Adrenal gland (tissue), 9 donors: ENCODE measurements at regions not wholly inside any gene's neighbourhood (a gene's known extent, or its start where the extent isn't known, plus 50 kb on each side); places are given as distances from the start of the nearest gene placed in this dataset.

Experiments used
- DNase-seq, 7 donors: peaks; one replicate each; pipeline ENCODE4 v3.0.0-alpha.2; 2019 to 2020
- H3K27ac ChIP-seq, 5 donors: fragments of 200-600 bp; sonication (generic) in 4 of 5; 1 replicate in 3 of 5; 2 replicates in 2 of 5; pipeline versions ENCODE4 v1.5.1 to v1.8.0; 2016 to 2020; ENCODE audit warnings: mild to moderate bottlenecking in 1 of 5
- H3K27me3 ChIP-seq: fragments of 200-600 bp; 2 replicates; pipeline ENCODE4 v1.8.0; 2021
- H3K36me3 ChIP-seq, 2 donors: fragments of 200-600 bp; replicated peaks in 1 of 2; 1 replicate in 1 of 2; 2 replicates in 1 of 2; pipeline versions ENCODE4 v1.5.1 to v1.8.0; 2018 to 2022
- H3K4me1 ChIP-seq, 2 donors: fragments of 200-600 bp; replicated peaks in 1 of 2; 1 replicate in 1 of 2; 2 replicates in 1 of 2; pipeline versions ENCODE4 v1.5.1 to v1.8.0; 2018 to 2021
- H3K4me3 ChIP-seq, 4 donors: fragments of 200-600 bp; sonication (generic) in 3 of 4; one replicate each; pipeline ENCODE4 v1.5.1; 2016 to 2018
- H3K9me3 ChIP-seq, 3 donors: fragments of 200-600 bp; sonication (generic) in 1 of 3; replicated peaks in 1 of 3; 1 replicate in 2 of 3; 2 replicates in 1 of 3; pipeline versions ENCODE4 v1.5.1 to v1.8.0; 2016 to 2021
- POLR2A ChIP-seq, 2 donors: fragments of 450-650 bp; IDR thresholded peaks; one replicate each; pipeline ENCODE4 v1.6.1; 2017; ENCODE audit warnings: antibody characterized with exemption in 2 of 2, mild to moderate bottlenecking in 2 of 2, moderate library complexity in 1 of 2
- WGBS, 4 donors: extraction: QIAGEN DNeasy Blood & Tissue Kit in 2 of 4; methylation state at CpG; one replicate each; pipeline versions ENCODE4 v1.1.5 to v1.1.7; 2013 to 2017; 5-methylcytosine and 5-hydroxymethylcytosine counted together
- intact Hi-C, 2 donors: fragments of 100-400 bp; cut with DNase I; formaldehyde crosslinking; loops; one replicate each; pipeline versions ENCODE4 v1.14.1 to v1.15.0; 2022 to 2023
- TF ChIP-seq, protein P1 (sequence below), 6 experiments: fragments of 450-650 bp in 4 of 6; fragments of 200-600 bp in 2 of 6; sonication (generic) in 1 of 6; IDR thresholded peaks; 1 replicate in 5 of 6; 2 replicates in 1 of 6; pipeline versions ENCODE4 v1.5.1 to v1.8.0; 2016 to 2021; ENCODE audit warnings: antibody characterized with exemption in 6 of 6, mild to moderate bottlenecking in 2 of 6, moderate library complexity in 1 of 6
- donor health status: healthy with polysubstance abuse.
- donor health status: Bipolar disorder and iron deficiency.
- donor health status: DM: yes; HTN: yes; CAD: no.
- donor health status: DM: no; HTN: no; CAD: no.
- donor health status: DM: no; HTN: no; CAD: no.

DNA sequence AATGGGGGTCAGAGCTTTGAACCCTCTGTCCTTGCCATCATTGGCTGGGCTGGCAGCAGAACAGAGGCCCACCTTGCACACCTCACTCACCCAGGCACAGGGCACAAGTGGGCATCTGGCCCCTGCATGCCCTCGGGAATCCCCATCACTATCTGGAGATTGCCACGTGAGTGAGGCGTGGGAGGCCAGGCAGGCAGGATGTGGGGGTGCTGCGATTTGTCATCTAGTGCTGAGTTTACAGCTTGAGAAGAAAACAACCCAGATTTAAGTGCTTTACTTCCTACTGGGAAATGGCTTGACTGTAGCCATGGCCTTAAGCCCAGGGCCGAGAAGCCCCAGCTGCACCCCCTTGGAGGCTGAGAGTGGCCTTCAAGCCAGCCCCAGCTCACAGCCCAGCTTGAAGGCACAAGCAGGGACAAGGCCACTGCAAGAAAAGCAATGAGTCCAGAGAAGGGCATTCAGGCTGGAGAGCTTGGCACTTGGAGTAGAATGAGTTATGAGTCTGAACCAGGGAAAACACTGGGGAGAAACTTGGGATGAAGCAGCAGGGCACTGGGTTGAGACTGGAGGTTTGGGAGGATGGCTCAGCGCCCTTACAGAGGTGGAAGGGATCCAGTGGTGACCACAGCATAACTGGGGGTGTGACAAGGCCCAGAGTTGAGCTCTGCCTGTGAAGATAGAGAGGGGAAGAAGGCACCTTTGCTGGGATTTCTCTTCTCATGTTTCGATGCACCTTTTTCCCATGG lies 123.0 kb downstream of the CXCL12 start:
- no peaks in the 10 kb centered on the region for H3K27me3 ChIP-seq
- H3K4me3 ChIP-seq: no peak overlapping the region
- no peaks in the 10 kb centered on the region for H3K9me3 ChIP-seq
- H3K36me3 ChIP-seq: no peaks in the 10 kb centered on the region
- H3K4me1 ChIP-seq: no peaks in the 10 kb centered on the region
- no peak for TF ChIP-seq POLR2A (IDR thresholded peaks at IDR 0.05)
- TF ChIP-seq, protein P1, sequence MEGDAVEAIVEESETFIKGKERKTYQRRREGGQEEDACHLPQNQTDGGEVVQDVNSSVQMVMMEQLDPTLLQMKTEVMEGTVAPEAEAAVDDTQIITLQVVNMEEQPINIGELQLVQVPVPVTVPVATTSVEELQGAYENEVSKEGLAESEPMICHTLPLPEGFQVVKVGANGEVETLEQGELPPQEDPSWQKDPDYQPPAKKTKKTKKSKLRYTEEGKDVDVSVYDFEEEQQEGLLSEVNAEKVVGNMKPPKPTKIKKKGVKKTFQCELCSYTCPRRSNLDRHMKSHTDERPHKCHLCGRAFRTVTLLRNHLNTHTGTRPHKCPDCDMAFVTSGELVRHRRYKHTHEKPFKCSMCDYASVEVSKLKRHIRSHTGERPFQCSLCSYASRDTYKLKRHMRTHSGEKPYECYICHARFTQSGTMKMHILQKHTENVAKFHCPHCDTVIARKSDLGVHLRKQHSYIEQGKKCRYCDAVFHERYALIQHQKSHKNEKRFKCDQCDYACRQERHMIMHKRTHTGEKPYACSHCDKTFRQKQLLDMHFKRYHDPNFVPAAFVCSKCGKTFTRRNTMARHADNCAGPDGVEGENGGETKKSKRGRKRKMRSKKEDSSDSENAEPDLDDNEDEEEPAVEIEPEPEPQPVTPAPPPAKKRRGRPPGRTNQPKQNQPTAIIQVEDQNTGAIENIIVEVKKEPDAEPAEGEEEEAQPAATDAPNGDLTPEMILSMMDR (IDR thresholded peaks at IDR 0.05): no peak
- peak in 2 of 7 donors; percentile 7 to 25 for DNase-seq
- WGBS, 4 donors: 42 to 60% (median 50%) methylated on average over 7 of the region's 7 CpGs
- H3K27ac ChIP-seq: no peak overlapping the region
- intact Hi-C loops: no loop called here

DNA sequence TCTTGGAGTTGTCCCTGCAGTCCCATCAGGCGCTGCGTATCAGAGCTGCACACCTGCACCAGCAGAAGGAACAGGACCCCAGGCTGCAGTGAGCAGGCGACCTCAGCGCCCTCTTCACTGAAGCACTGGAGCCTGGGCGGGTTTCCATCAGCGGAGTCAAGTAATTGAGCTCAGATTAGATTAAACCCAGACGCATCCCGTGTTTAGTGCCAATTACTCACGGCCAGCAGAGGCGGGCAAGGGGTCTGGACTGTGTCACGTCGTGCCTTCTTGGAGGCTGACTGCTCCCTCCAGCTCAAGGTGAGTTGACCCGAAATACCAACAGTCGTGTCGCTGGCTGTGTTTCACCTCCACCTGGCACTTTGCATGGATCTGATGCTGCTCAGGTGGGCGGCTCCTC lies 123.6 kb downstream of the CXCL12 start:
- no peaks in the 10 kb centered on the region for H3K27me3 ChIP-seq
- no peak overlapping the region for H3K4me3 ChIP-seq
- TF ChIP-seq POLR2A (IDR thresholded peaks at IDR 0.05): no peak
- TF ChIP-seq, protein P1 (IDR thresholded peaks at IDR 0.05): no peak
- whole genome bisulfite sequencing, 4 donors: 79 to 85% (median 82%) methylated on average over 8 to 16 of the region's 16 CpGs
- peak in 1 of 7 donors; percentile 85 for DNase-seq
- H3K36me3 ChIP-seq: no peaks in the 10 kb centered on the region
- no peak overlapping the region for H3K27ac ChIP-seq
- H3K4me1 ChIP-seq: no peaks in the 10 kb centered on the region
- intact Hi-C loops: no loop called here
- no peaks in the 10 kb centered on the region for H3K9me3 ChIP-seq

DNA sequence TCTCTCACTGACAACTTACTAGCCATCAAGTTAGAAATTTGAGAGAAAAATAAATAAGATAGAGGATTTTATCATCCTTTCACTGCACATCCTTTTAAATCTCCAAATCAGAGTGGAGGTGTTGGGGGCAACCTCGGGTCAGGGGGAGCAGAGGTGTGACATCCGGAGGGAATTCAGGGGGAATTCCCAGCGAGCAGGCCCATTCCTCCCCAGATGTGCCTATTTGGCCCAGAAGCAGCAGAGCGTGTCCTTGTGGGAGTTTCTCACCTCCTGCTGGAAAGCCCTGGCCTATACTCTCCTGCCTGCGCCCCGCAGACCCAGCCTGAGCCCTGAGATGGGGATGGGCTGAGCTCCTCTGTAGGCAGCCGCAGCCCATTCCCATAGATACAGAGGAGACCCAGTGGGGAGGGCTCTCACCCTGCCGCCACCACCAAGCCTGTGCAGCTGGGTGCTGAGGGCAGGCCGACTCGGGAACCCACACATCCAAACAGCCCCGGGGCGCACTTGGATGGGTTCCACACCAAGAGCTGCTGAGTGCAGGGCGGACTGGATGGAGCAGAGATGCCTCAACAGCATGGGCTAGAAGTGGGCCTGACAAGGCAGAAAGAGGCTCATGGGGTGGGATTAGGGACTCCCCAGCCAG lies 124.5 kb downstream of the CXCL12 start:
- intact Hi-C loops: no loop called here
- H3K27ac ChIP-seq: no peak overlapping the region
- 83 to 92% (median 87%) methylated on average over 6 to 13 of the region's 13 CpGs for WGBS, 4 donors

More for the DNA sequence above, 124.5 kb downstream of the CXCL12 start:
- Histone ChIP-seq H3K27me3 (no peaks in the 10 kb centered on the region), H3K9me3 (no peaks in the 10 kb centered on the region), H3K4me3 (no peak overlapping the region), H3K4me1 (no peaks in the 10 kb centered on the region), H3K36me3 (no peaks in the 10 kb centered on the region)
- no peak for DNase-seq
- TF ChIP-seq, protein P1 (IDR thresholded peaks at IDR 0.05): no peak
- TF ChIP-seq POLR2A (IDR thresholded peaks at IDR 0.05): no peak
